Esophagus muscularis mucosa (tissue), 3 donors: ENCODE measurements at regions not wholly inside any gene's neighbourhood (a gene's known extent, or its start where the extent isn't known, plus 50 kb on each side); places are given as distances from the start of the nearest gene placed in this dataset.

Source experiments
- EP300 ChIP-seq: sonication (generic); formaldehyde crosslinking; IDR thresholded peaks from one replicate; pipeline ENCODE4 v1.6.1; 2017; ENCODE audit warnings: antibody characterized with exemption
- TF ChIP-seq, protein P1 (sequence below), 3 experiments: fragments of 200-600 bp in 2 of 3; fragments of 450-650 bp in 1 of 3; sonication (generic) in 2 of 3; IDR thresholded peaks; one replicate each; pipeline ENCODE4 v1.5.1; 2017 to 2019; ENCODE audit warnings: antibody characterized with exemption in 3 of 3, mild to moderate bottlenecking in 2 of 3, moderate library complexity in 1 of 3

DNA sequence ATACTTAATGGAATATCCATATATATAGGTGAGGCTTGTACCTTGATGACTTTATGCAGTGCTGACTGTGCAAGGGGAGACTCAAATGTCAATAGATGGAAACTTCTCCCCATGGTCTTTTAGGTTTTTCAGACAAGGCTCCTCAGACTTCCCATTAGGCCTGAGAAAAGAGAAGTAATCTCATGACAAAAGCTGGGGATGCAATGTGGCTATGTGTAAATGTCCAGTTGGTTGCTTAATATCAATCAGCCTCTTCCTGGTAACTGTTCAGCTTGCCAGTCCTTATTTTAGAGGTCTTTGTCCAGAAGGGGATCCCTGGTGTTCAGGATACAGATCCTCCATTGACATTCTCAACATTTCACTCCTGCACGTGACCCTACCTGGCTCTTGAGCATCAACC, 621.1 kb upstream of the CDH18 start:
- TF ChIP-seq, protein P1, sequence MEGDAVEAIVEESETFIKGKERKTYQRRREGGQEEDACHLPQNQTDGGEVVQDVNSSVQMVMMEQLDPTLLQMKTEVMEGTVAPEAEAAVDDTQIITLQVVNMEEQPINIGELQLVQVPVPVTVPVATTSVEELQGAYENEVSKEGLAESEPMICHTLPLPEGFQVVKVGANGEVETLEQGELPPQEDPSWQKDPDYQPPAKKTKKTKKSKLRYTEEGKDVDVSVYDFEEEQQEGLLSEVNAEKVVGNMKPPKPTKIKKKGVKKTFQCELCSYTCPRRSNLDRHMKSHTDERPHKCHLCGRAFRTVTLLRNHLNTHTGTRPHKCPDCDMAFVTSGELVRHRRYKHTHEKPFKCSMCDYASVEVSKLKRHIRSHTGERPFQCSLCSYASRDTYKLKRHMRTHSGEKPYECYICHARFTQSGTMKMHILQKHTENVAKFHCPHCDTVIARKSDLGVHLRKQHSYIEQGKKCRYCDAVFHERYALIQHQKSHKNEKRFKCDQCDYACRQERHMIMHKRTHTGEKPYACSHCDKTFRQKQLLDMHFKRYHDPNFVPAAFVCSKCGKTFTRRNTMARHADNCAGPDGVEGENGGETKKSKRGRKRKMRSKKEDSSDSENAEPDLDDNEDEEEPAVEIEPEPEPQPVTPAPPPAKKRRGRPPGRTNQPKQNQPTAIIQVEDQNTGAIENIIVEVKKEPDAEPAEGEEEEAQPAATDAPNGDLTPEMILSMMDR (IDR thresholded peaks at IDR 0.05): no peak
- no peak for TF ChIP-seq EP300
